Right renal cortex interstitium (tissue), 3 donors: ENCODE measurements at regions not wholly inside any gene's neighbourhood (a gene's known extent, or its start where the extent isn't known, plus 50 kb on each side); places are given as distances from the start of the nearest gene placed in this dataset.
"Not testable (repeated sequence)": the region's sequence is repeated elsewhere in the genome, so short reads cannot be mapped to it uniquely, and the experiment has no call there.

ENCODE experiments used
- DNase-seq, 3 donors: peaks; one replicate each; pipeline ENCODE4 v3.0.0-alpha.2; 2013; ENCODE audit warnings: low read depth in 3 of 3, low spot score in 2 of 3

- DNase-seq, result not testable (repeated sequence)
Measured at GRCh38 chr2:179385756-179386155, 121.1 kb upstream of the SESTD1 start.

GRCh38 chr2:179383975-179384374 is 119.3 kb upstream of the SESTD1 start:
- DNase-seq, result no peak

GRCh38 chr2:179377296-179377695 is 112.7 kb upstream of the SESTD1 start:
- no peak for DNase-seq

- DNase-seq, result no peak
Measured at GRCh38 chr2:179376881-179377280, 112.2 kb upstream of the SESTD1 start.

- peak in 1 of 3 donors; percentile 2 for DNase-seq
Measured at GRCh38 chr2:179373816-179374215, 109.2 kb upstream of the SESTD1 start.

GRCh38 chr2:179365561-179365960 is 100.9 kb upstream of the SESTD1 start:
- not testable (repeated sequence) for DNase-seq

GRCh38 chr2:179355881-179356280 is 91.2 kb upstream of the SESTD1 start:
- DNase-seq, result no peak

GRCh38 chr2:179354739-179355537 is 90.3 kb upstream of the SESTD1 start:
- no peak for DNase-seq

- no peak for DNase-seq
Measured at GRCh38 chr2:179354296-179354695, 89.7 kb upstream of the SESTD1 start.

GRCh38 chr2:179352181-179352580 is 87.5 kb upstream of the SESTD1 start:
- no peak for DNase-seq

GRCh38 chr2:179351057-179351456 is 86.4 kb upstream of the SESTD1 start:
- no peak for DNase-seq

- DNase-seq, result no peak
Measured at GRCh38 chr2:179349670-179350303, 85.2 kb upstream of the SESTD1 start.

GRCh38 chr2:179348906-179349305 is 84.3 kb upstream of the SESTD1 start:
- DNase-seq, result no peak

GRCh38 chr2:179344970-179345369 is 80.3 kb upstream of the SESTD1 start:
- no peak for DNase-seq

GRCh38 chr2:179344280-179344964 is 79.8 kb upstream of the SESTD1 start:
- no peak for DNase-seq

- DNase-seq, result no peak
Measured at GRCh38 chr2:179343945-179344279, 79.3 kb upstream of the SESTD1 start.

- no peak for DNase-seq
Measured at GRCh38 chr2:179341152-179341866, 76.7 kb upstream of the SESTD1 start.

GRCh38 chr2:179340678-179341077 is 76.0 kb upstream of the SESTD1 start:
- no peak for DNase-seq

GRCh38 chr2:179338681-179339080 is 74.0 kb upstream of the SESTD1 start:
- DNase-seq, result no peak

GRCh38 chr2:179336782-179337534 is 72.3 kb upstream of the SESTD1 start:
- no peak for DNase-seq
